GM18870 (cell line): ENCODE measurements at regions not wholly inside any gene's neighbourhood (a gene's known extent, or its start where the extent isn't known, plus 50 kb on each side); places are given as distances from the start of the nearest gene placed in this dataset.
A peak's percentile ranks its signal among the peaks of the same experiment; 100 is the strongest.
"Not testable (repeated sequence)": the region's sequence is repeated elsewhere in the genome, so short reads cannot be mapped to it uniquely, and the experiment has no call there.

Source experiments
- ATAC-seq: cut with Tn5 transposase; IDR thresholded peaks from one replicate; pipeline ENCODE4 v1.9.1; 2021; ENCODE audit warnings: moderate library complexity; ENCODE audit not compliant: unreplicated experiment

- not testable (repeated sequence) for ATAC-seq
Observed at GRCh38 chr15:21357056-21357455, 83.2 kb downstream of the POTEB3 start.

GRCh38 chr15:21355944-21356343, 84.4 kb downstream of the POTEB3 start:
- not testable (repeated sequence) for ATAC-seq

- ATAC-seq = not testable (repeated sequence)
Observed at GRCh38 chr15:21354597-21354996, 85.7 kb downstream of the POTEB3 start.

GRCh38 chr15:21352670-21353318, 87.5 kb downstream of the POTEB3 start:
- not testable (repeated sequence) for ATAC-seq

GRCh38 chr15:21344960-21345359, 95.3 kb downstream of the POTEB3 start:
- ATAC-seq = not testable (repeated sequence)

- ATAC-seq = not testable (repeated sequence)
Observed at GRCh38 chr15:21344500-21344899, 95.8 kb downstream of the POTEB3 start.

- not testable (repeated sequence) for ATAC-seq
Observed at GRCh38 chr15:21337028-21337427, 103.3 kb downstream of the POTEB3 start.

- ATAC-seq = not testable (repeated sequence)
Observed at GRCh38 chr15:21324720-21325460, 115.4 kb downstream of the POTEB3 start.

- peak; percentile 37 for ATAC-seq
Observed at GRCh38 chr15:21284353-21284752, 155.9 kb downstream of the POTEB3 start.

GRCh38 chr15:21283210-21283609, 157.1 kb downstream of the POTEB3 start:
- peak; percentile 93 for ATAC-seq

GRCh38 chr15:21280272-21280671, 160.0 kb downstream of the POTEB3 start:
- ATAC-seq = not testable (repeated sequence)

GRCh38 chr15:21272176-21272982, 167.9 kb downstream of the POTEB3 start:
- peak; percentile 72 for ATAC-seq

- no peak for ATAC-seq
Observed at GRCh38 chr15:21271566-21271965, 168.7 kb downstream of the POTEB3 start.

- ATAC-seq = no peak
Observed at GRCh38 chr15:21270474-21270873, 169.8 kb downstream of the POTEB3 start.

GRCh38 chr15:21269673-21270072, 170.6 kb downstream of the POTEB3 start:
- not testable (repeated sequence) for ATAC-seq

GRCh38 chr15:21269121-21269520, 171.2 kb downstream of the POTEB3 start:
- no peak for ATAC-seq

GRCh38 chr15:21268436-21268940, 171.8 kb downstream of the POTEB3 start:
- ATAC-seq = no peak

GRCh38 chr15:21267671-21268395, 172.5 kb downstream of the POTEB3 start:
- ATAC-seq = no peak

GRCh38 chr15:21267226-21267625, 173.1 kb downstream of the POTEB3 start:
- ATAC-seq = no peak

- not testable (repeated sequence) for ATAC-seq
Observed at GRCh38 chr15:21265628-21266027, 174.7 kb downstream of the POTEB3 start.
